ENCODE measurements at regions not wholly inside any gene's neighbourhood (a gene's known extent, or its start where the extent isn't known, plus 50 kb on each side); places are given as distances from the start of the nearest gene placed in this dataset.
A peak's percentile ranks its signal among the peaks of the same experiment; 100 is the strongest.
"Not testable (repeated sequence)": the region's sequence is repeated elsewhere in the genome, so short reads cannot be mapped to it uniquely, and the experiment has no call there.

DNA sequence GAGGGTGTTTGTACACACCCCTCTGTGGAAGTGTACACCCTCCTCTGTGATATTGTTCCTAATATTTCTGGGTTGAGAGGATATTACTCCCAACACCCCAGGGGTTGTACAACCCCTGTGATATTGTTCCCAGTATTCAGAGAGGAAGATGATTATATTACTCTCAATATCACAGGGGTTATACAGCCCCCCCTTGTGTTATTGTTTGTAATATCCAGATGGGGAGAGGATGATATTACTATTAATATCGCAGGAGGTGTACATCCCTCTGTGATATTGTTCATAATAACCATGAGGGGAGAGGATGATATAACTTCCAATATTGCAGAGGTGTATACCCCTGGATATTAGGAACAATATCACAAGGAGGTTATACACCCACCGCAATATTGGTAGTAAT, 566.1 kb upstream of the MIS18BP1 start:
- no peak for DNase-seq

DNA sequence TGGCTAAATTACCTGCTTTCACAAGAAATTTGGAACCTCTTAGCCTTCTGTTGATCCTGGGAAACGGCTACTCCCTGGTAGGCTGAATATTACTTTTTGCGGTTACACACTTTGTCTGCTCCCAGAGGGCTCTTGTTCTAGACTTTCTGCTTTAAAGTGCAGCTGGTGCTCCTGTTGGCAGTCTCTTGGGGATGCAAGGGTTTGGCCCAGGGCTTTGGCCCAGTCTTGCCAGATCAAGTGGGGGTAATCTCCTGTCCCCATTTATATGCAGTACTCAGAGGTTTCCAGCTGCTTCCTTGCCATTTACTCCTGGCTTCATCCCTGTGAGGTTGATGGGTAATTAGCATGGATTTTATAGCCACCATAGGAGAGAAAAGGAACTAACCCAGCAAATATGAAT, 558.2 kb upstream of the MIS18BP1 start:
- DNase-seq = no peak

DNA sequence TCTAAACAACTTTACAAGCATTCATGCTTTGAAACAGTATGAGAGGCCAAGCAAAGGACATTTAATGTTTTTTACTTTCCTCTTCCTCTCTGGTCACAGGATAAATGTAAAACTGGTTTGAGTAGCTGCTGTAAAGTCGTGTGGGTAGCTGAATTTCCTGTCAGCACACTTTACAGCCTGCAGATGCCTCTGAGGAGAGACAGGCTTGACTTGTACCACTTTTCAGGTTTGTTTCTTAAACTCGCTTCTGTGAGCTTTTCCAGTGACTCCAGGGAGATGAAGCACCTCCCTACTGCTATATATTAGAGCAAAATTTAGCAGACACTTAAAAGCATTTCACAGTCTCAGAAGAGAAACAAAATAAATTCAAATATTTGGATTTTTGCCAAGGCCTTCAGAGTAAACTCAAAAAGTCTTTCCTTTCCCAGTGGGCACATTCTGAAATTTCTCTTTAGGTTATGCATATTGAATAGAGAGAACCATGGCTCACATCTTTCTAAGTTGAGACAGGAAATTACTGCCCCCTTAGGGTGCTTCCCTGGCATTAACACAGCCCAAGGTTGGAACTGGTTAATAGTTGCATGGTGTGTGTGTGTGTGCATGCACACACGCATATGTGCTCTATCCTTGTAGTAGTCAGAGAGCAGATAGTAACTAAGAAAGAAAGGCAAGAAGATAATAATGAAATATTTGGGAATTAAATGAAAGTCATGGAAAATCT, 557.3 kb upstream of the MIS18BP1 start:
- DNase-seq = peak; percentile 78

DNA sequence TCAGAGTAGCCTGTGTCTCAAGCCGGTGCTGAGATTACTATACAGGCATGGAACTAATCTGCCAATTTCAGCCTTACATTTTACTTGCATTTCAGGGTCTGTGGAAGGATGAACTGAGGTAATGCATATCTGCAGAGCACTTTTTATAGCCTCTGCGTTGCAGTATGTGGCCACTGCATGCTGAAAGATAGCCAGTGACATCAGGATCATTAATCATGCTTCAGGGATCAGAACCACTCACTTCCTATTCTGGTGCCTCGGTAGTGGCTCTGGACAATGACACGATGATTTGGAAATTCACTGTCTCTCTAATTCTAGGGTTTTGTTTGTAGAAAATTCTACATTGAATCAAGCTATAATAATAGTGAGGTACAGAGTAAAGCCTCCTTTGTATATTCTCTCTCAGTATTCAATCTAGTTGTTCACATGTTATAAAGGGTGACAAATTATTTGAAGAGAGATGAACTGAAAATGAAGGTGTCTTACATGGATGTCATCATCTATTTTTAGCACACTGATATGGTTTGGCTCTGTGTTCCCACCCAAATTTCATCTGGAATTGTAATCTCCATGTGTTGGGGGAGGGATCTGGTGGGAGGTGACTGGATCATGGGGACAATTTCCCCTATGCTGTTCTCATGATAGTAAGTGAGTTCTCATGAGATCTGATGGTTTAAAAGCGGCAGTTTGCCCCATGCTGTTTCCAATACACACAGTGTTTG, 554.3 kb upstream of the MIS18BP1 start:
- DNase-seq = peak; percentile 77

DNA sequence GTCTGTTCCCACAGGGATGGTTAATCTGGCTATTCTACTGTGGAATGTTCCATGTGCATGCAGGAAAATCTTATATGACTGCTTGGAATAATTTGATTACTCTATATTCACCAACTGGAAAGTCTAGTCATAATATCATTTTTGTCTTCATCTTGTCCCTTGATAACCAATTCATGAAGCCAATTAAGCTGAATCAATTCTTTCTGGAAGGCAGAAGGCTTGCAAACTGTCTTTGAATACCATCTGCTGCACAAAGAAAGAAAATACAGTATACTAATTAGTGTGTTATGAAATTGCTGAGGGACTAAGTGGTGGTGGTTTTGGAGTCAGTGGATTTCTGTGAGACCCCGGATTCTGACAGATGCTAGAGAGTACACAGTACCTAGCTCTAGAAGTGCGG, 546.5 kb upstream of the MIS18BP1 start:
- no peak for DNase-seq

DNA sequence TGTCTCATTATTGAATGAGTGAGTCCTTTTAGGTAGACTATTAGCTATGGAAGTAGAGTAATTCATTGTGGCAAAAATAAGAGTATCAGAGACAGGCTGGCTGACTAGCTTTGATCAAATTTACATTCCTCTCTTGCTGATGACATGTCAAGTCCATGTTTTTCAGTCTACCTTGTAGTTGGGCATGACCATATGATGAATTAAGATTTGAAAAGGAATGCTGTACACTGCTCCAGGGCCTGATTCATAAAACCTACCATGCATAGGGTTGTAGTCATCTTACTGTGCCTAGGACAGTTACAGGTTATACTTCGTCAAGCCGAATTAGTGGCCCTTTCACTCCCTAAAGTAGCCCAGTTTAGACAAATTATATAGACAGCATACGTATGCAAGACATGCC, 545.7 kb upstream of the MIS18BP1 start:
- DNase-seq = no peak

DNA sequence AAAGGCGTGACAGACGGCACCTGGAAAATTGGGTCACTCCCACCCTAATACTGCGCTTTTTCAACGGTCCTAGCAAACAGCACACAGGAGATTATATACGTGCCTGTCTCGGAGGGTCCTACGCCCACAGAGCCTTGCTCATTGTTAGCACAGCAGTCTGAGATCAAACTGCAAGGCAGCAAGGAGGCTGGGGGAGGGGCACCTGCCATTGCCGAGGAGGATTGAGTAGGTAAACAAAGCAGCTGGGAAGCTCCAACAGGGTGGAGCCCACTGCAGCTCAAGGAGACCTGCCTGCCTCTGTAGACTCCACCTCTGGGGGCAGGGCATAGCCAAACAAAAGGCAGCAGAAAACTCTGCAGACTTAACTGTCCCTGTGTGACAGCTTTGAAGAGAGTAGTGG, 543.0 kb upstream of the MIS18BP1 start:
- not testable (repeated sequence) for DNase-seq

DNA sequence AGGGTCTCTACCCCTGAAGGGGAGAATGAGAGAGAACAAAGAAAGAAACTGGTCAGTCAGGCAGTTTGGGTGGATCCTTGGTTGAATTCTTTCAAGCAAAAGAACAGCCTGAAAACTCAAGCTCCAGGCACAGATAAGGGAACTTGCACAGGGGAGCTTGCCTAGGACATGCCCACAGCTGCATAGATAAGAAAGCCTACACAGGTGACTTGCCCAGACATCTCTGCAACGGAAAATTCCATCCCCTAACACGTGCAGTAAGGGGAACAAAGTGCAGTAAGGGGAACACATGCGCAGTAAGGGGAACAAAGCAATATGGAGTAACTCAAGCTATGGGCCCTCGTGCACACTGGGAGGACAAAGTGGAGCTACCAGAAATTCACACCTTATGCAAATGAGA, 540.1 kb upstream of the MIS18BP1 start:
- DNase-seq = peak; percentile 27

DNA sequence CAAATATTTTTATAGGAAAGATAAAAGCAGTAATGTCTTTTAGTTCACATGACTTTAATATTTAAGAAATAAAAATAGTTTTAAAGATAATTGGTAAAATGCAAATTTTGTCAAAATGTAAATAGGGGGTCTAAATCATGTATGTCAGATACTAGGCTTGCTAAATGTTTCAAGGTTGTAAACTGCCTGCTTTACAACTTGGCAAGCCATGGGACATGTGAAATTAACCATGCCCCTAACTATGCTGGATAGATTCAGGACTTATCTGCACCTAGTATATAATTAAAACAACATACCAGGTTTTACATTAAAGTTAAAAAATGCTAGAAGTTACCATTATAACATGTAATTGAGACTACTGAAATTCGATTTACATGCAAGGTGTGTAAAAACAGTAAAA, 537.3 kb upstream of the MIS18BP1 start:
- DNase-seq = no peak

DNA sequence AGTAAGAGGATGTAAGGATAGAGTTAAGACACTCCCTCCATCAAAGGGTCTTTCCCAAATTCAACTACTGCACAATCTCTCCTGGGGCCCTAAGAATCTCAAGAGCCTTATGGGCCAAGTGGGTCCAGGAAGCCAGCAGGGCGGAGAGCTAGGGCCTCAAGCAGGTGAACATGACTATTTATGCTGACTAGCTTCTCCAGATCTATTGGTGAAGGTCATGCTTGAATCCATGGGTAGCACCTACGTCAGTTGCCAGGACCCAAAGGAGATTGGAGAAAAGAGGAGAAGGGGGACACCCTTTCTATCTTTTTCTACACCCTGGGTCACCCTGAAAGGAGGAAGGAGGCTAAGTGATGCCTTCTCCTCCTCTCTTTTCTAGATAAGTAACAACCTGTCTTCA, 534.2 kb upstream of the MIS18BP1 start:
- DNase-seq = peak; percentile 3

DNA sequence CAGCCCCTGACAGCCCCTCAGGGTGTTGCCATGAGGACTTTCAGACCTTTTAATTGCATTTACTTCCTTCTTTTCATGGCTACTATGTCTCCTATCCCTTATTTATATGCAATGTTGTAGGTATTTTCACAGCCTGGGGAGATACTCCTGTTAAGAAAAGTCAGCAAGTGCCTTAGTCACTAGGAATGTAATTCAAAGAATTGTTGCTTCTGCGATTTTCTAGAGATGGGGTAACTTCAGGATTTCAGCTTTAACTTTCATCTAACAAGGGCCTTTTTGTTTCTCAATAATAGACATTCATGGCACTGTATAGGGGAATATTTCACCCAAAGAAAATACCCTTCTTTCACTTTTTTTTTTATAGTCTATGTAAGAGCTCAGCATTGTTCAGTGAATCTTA, 533.3 kb upstream of the MIS18BP1 start:
- no peak for DNase-seq

DNA sequence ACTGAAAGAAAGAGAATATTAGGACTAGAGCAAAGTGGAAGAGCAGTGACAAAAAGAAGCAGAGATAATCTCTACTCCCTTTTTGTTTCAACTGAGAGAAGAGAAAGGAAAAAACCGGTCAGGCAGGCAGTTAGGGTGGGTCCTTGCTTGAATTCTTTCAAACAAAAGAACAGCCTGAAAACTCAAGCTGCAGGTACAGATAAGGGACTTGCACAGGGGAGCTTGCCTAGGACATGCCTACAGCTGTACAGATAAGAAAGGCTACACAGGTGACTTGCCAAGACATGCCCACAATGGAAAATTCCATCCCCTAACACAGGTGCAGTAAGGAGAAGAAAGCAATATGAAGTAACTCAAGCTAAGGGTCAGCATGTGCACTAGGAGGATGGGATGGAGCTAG, 532.2 kb upstream of the MIS18BP1 start:
- DNase-seq = peak; percentile 51

DNA sequence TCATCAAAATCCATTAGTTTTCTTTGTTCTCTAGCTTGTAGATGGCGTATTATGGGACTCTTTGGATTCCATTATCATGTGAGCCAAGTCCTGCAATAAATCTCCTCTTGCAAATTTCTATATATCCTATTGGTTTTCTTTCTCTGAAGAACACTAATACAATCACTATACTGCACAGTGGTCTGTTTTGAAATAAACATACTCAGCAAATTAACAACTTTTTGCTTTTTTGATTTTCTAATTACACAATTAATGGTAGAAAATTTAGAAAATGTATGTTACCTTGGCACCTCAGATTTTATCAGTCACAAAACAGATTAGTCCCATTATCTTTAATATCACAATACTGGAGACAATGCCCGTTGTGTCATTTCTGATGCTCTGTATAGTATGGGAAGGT, 513.2 kb upstream of the MIS18BP1 start:
- DNase-seq = no peak

DNA sequence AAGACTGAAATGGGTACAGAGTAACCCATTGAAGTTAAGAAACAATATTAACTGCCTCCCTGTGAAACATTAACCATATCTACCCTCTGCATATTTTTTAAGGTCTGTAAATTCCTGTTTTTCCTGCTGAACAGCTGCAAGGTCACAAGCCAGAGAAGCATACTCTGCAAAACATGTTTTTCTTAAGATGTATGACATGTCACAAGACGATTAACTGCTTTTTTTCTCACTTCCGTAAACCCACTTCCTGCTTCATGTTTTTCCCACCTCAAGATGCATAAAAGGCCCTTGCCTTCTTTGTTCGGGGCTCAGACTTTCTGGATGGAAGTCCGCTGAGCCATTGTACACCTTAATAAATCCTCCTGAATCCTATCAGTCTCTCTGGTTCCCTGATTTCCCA, 504.7 kb upstream of the MIS18BP1 start:
- DNase-seq = no peak

DNA sequence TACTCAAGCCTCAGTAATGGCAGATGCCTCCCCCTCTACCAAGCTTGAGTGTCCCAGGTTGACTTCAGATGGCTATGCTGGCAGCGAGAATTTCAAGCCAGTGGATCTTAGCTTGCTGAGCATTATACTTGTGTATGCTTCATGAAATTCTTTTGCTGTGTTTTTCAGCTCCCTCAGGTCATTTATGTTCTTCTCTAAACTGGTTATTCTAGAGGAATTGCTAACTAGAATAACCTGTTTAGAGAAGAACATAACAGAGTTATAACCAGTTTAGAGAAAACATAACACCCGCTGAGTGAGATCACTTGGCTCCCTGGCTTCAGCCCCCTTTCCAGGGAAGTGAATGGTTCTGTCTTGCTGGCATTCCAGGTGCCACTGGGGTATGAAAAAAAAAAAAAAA, 503.4 kb upstream of the MIS18BP1 start:
- not testable (repeated sequence) for DNase-seq

DNA sequence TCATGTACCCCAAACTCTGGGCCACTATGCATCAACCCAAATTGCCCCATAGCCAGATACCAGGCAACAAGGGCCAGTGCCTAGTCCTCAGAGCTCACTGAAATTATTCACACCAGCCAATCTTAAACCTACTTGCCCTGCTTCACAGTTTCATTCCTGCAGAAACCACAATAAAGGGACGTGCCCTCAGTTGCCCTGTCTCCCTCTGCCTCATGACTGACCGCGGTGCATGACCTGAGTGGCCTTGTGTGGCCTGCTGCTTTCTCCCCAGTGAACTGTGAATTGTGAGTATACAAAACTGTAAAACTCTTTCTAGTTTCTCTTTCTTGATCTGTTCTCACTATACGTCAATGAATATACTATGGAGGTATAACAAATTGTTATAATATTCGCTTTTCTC, 490.9 kb upstream of the MIS18BP1 start:
- DNase-seq = peak; percentile 27

DNA sequence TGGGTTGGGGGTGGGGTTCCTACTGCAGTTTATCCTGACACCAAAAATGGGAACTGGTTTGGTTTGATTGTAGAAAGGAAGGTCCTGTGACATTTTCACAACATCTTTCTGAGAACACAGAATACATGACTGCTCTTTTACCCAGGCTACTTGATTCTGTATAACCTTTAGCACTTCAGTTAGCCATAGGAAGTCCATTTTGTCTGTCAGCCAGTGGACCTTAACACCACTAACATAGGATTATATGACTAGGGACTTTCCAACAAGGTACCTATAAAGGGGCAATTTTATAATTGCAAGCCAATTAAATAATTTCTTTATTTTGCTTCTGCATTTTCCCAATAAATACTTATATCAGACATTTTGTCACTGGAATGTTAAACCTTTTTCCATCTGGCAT, 489.2 kb upstream of the MIS18BP1 start:
- DNase-seq = no peak

DNA sequence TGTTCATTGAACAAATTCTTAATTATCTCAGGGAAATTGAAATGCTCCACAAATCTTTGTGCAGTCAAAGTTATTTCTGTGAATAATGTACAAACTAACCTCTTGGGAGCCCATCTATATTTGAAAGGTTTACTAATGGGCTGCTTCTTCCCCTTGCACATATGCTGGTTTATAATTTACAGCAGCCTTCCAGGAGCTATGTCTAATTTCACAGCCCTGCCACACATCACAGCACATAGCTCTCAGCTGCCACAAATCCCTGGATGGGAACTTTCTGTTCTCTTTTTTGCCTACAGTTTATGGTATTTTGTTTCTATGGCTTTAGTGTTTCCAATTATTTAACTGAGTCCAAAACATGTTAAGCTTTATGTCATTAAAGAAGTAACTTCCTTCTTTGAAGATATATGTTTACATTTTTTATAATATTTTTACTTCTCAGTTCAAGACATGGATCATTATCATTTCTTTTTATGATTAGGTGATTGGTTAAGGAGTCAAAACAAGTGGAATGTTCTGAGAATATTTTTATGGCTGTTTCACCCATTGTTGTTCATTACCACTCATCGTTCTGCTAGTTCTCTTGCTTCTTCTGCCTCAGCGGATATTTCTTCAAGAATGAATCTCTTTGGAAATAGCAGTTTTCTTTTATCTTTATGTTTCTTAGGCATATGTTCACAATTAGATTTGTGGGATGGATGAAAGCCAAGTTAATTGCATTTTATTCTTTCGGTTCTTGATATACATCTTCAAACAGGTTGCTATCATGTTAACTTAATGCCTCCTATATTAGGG, 475.6 kb upstream of the MIS18BP1 start:
- no peak for DNase-seq

DNA sequence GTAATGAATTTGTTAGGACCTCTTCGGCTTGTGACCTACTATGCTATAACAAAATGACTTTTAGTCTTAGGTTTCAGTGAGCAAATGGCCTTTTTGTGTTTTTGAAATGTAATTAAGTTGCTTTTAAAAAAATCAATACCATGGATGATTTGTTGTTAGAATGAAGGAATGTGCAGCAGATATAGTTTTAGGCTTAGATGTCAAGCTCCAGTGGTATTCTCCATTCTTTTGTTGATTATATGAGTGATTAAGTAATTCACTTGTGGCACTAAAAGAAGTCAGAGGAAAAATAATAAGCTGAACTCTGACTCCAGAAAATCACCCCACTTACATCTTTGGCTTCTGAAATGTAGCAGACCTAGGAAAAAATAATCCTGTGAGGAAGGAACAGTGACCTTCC, 474.1 kb upstream of the MIS18BP1 start:
- DNase-seq = no peak

DNA sequence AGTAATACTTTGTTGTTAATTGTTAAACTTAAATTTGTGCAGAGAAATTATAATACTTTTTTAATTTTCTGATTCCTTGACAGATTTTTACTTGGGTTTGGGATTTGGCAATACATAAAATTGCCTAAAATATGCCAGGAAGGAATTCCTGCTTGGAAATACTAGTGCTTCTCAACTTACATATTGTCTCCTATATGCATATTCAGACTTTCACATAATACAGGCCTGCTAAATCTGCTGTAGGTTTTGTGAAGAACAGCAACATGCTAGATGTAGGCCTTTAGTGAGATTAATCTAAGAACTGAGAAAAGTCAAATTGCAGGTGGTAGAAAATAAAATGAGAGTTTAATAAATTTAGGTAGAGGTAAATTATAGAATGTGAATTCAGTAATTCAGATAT, 468.5 kb upstream of the MIS18BP1 start:
- DNase-seq = no peak

DNA sequence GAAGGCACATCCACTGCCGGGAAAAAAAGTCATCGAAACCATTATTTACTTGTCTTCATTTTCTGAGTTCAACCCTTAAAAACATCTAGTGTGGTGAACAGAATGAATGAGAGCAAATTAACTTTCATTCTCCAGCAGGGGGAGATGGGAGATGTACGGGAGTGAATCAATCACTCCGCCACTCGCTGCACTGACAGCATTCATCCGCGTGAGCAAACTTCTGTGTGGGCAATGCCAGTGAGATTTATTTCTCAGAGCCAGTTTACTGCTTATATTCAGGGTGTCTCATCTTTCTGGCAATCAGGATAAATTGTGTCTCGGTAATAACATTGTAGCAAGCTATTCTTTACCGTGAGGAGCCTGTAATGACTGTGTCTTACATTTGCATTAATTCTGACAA, 463.6 kb upstream of the MIS18BP1 start:
- DNase-seq = peak; percentile 22

DNA sequence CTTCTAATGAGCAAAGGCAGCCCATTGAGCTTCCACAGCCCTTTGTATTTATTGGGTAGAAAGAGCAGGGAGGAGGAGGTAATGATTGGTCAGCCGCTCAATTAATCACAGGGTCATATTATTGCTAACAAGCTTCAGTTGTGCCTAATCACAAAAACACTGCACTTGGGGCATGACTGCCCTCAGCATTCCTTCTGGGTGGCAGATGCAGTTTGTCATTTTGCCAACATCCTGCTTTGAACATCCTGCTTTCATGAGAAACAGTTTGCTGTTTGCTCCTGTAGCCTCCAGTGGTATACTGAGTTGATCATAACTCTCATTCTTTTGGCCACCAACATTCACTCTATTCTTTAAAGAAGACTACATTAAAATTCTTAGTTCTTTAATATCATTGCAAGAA, 462.9 kb upstream of the MIS18BP1 start:
- no peak for DNase-seq

DNA sequence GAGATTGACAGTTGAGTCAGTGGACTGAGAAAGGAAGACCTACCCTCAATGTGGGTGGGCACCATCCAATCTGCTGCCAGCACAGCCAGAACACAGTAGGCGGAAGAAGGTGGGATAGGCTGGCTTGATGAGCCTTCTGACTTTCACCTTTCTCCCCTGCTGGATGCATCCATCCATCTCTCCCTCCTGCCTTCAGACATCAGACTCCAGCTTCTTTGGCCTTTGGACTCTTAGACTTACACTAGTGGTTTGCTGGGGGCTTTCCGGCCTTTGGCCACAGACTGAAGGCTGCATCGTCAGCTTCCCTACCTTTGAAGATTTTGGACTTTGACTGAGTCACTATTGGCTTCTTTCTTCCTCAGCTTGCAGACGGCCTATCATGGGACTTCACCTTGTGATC, 456.5 kb upstream of the MIS18BP1 start:
- no peak for DNase-seq

DNA sequence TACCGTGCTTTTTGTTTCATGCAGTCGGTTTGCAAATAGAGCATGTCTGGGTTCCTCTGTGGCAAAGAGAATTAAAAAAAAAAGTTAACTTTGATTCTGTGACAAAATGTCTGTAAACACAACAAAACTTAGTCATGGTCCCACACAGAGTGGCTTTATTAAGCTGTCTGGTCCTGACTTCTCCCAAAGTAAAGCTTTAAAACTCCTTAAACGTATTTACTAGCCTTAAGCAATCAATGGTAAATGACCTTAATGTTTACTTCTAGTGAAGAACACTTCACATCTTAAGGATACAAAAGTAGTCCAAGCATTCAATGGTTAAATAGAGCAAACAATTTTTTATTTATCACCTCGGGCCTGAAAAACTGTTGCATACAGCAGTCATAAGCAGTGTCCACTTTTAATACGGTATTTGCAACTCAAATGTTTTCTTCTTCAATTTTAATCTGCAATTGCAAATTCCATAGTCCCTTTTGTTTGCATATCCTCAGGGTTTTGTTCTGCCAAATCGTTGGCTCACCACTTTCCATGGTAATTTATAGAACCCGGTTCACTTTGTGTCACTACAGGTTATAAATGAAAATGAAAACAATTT, 453.0 kb upstream of the MIS18BP1 start:
- no peak for DNase-seq
